Brain microvascular endothelial cell (primary cell): ENCODE measurements at regions not wholly inside any gene's neighbourhood (a gene's known extent, or its start where the extent isn't known, plus 50 kb on each side); places are given as distances from the start of the nearest gene placed in this dataset.

Experiments used
- DNase-seq: peaks from one replicate; pipeline ENCODE4 v3.0.0-alpha.2; 2020
- H3K27ac ChIP-seq: fragments of 250-450 bp; sonication (Bioruptor Pico); 2 replicates; pipeline ENCODE4 v1.5.1; 2020; ENCODE audit warnings: mild to moderate bottlenecking, moderate library complexity
- H3K27me3 ChIP-seq: fragments of 250-450 bp; sonication (Bioruptor Pico); replicated peaks from 2 replicates; pipeline ENCODE4 v1.5.1; 2020; ENCODE audit warnings: mild to moderate bottlenecking
- H3K36me3 ChIP-seq: fragments of 250-450 bp; sonication (Bioruptor Pico); replicated peaks from 2 replicates; pipeline ENCODE4 v1.5.1; 2020; ENCODE audit warnings: mild to moderate bottlenecking
- H3K4me3 ChIP-seq: 2 replicates; pipeline ENCODE4 v1.5.1; 2011; ENCODE audit warnings: low read depth, mild to moderate bottlenecking, control low read depth, low read length, moderate library complexity
- CTCF ChIP-seq: IDR thresholded peaks from 2 replicates; pipeline ENCODE4 v1.5.1; 2011; ENCODE audit warnings: low read depth, mild to moderate bottlenecking, moderate library complexity, low read length, control low read depth, inconsistent platforms; ENCODE audit errors: missing control alignments
- in situ Hi-C: cut with HindIII; loops from 2 replicates; pipeline ENCODE4 v1.10.0; 2017; ENCODE audit warnings: low sequenced_read_pairs, low pct_ligation_motif_present

GRCh38 chr3:156620901-156621300 is 53.5 kb upstream of the TIPARP start:
- no peak for TF ChIP-seq CTCF
- Histone ChIP-seq H3K36me3 (no peaks in the 10 kb centered on the region), H3K4me3 (no peak overlapping the region), H3K27me3 (no peaks in the 10 kb centered on the region), H3K27ac (no peak overlapping the region)
- peak; percentile 32 for DNase-seq
- in situ Hi-C loops: no loop called here

GRCh38 chr3:156620260-156620659 is 54.1 kb upstream of the TIPARP start:
- in situ Hi-C loops: no loop called here
- no peak for TF ChIP-seq CTCF
- Histone ChIP-seq H3K27me3 (no peaks in the 10 kb centered on the region), H3K4me3 (no peak overlapping the region), H3K36me3 (no peaks in the 10 kb centered on the region), H3K27ac (no peak overlapping the region)
- peak; percentile 18 for DNase-seq

GRCh38 chr3:156619376-156619775 is 55.0 kb upstream of the TIPARP start:
- H3K27ac ChIP-seq: peak overlapping the region; percentile 61
- no peak for TF ChIP-seq CTCF
- in situ Hi-C loops: no loop called here
- no peaks in the 10 kb centered on the region for H3K36me3 ChIP-seq
- H3K27me3 ChIP-seq: no peaks in the 10 kb centered on the region
- no peak overlapping the region for H3K4me3 ChIP-seq
- peak; percentile 66 for DNase-seq

GRCh38 chr3:156617781-156618180 is 56.6 kb upstream of the TIPARP start:
- no peak overlapping the region for H3K27ac ChIP-seq
- no peak for DNase-seq
- in situ Hi-C loops: no loop called here
- TF ChIP-seq CTCF: no peak
- no peaks in the 10 kb centered on the region for H3K27me3 ChIP-seq
- H3K36me3 ChIP-seq: no peaks in the 10 kb centered on the region
- H3K4me3 ChIP-seq: no peak overlapping the region

GRCh38 chr3:156617145-156617544 is 57.2 kb upstream of the TIPARP start:
- Histone ChIP-seq H3K27ac (no peak overlapping the region), H3K27me3 (no peaks in the 10 kb centered on the region), H3K4me3 (no peak overlapping the region), H3K36me3 (no peaks in the 10 kb centered on the region)
- in situ Hi-C loops: no loop called here
- DNase-seq: no peak
- TF ChIP-seq CTCF: no peak

GRCh38 chr3:156615592-156616173 is 58.7 kb upstream of the TIPARP start:
- DNase-seq: peak; percentile 60
- Histone ChIP-seq H3K36me3 (no peaks in the 10 kb centered on the region), H3K27me3 (no peaks in the 10 kb centered on the region), H3K4me3 (no peak overlapping the region), H3K27ac (peak overlapping the region; percentile 36)
- TF ChIP-seq CTCF: no peak
- in situ Hi-C loops: no loop called here
